ENCODE measurements at regions not wholly inside any gene's neighbourhood (a gene's known extent, or its start where the extent isn't known, plus 50 kb on each side); places are given as distances from the start of the nearest gene placed in this dataset.

GRCh38 chr7:84824057-84824651, 362.7 kb downstream of the SEMA3D start:
- CTCF ChIA-PET, result no interaction called here
- TF ChIP-seq HDGF (IDR thresholded peaks at IDR 0.05; ENCODE audit: borderline replicate concordance) (no peak), TARDBP (IDR thresholded peaks at IDR 0.05) (no peak), SUZ12 (IDR thresholded peaks at IDR 0.05) (no peak), ARNT (IDR thresholded peaks at IDR 0.05) (no peak), NFRKB (IDR thresholded peaks at IDR 0.05) (no peak), FOXA1 (IDR thresholded peaks at IDR 0.05) (no peak), FOXK2 (IDR thresholded peaks at IDR 0.05) (no peak), ZNF384 (IDR thresholded peaks at IDR 0.05) (no peak), BHLHE40 (IDR thresholded peaks at IDR 0.05; ENCODE audit: borderline replicate concordance) (no peak), FOXM1 (IDR thresholded peaks at IDR 0.05; ENCODE audit: borderline replicate concordance) (no peak), CTBP1 (IDR thresholded peaks at IDR 0.05; ENCODE audit: borderline replicate concordance) (no peak)
- POLR2A ChIA-PET, result no interaction called here
- DNase-seq (ENCODE audit: extremely low spot score), result no peak

- TF ChIP-seq ZNF384 (IDR thresholded peaks at IDR 0.05), result no peak
- no peak for TF ChIP-seq FOXA1 (IDR thresholded peaks at IDR 0.05)
- TF ChIP-seq NFRKB (IDR thresholded peaks at IDR 0.05), result no peak
- TF ChIP-seq FOXM1 (IDR thresholded peaks at IDR 0.05; ENCODE audit: borderline replicate concordance), result no peak
- no peak for TF ChIP-seq CTBP1 (IDR thresholded peaks at IDR 0.05; ENCODE audit: borderline replicate concordance)
- no peak for TF ChIP-seq BHLHE40 (IDR thresholded peaks at IDR 0.05; ENCODE audit: borderline replicate concordance)
- no peak for TF ChIP-seq PKNOX1 (IDR thresholded peaks at IDR 0.05)
- TF ChIP-seq SP1 (IDR thresholded peaks at IDR 0.05), result no peak
- no peak for TF ChIP-seq LEF1 (IDR thresholded peaks at IDR 0.05; ENCODE audit: borderline replicate concordance)
- TF ChIP-seq FOXK2 (IDR thresholded peaks at IDR 0.05), result no peak
- no peak for TF ChIP-seq SUZ12 (IDR thresholded peaks at IDR 0.05)
- TF ChIP-seq ARNT (IDR thresholded peaks at IDR 0.05), result no peak
- TF ChIP-seq L3MBTL2 (conservative IDR thresholded peaks at IDR 0.05), result no peak
- no peak for TF ChIP-seq TARDBP (IDR thresholded peaks at IDR 0.05)
- no peak for TF ChIP-seq HDGF (IDR thresholded peaks at IDR 0.05; ENCODE audit: borderline replicate concordance)
- TF ChIP-seq ELF4 (IDR thresholded peaks at IDR 0.05), result no peak
- DNase-seq (ENCODE audit: extremely low spot score), result no peak
- ChIA-PET CTCF (no interaction called here), POLR2A (no interaction called here)
These were observed 363.3 kb downstream of the SEMA3D start for GRCh38 chr7:84823530-84823929.

GRCh38 chr7:84822941-84823510, 363.8 kb downstream of the SEMA3D start:
- no peak for DNase-seq (ENCODE audit: extremely low spot score)
- ChIA-PET CTCF (no interaction called here), POLR2A (no interaction called here)
- no peak for TF ChIP-seq SP1 (IDR thresholded peaks at IDR 0.05)
- TF ChIP-seq ARNT (IDR thresholded peaks at IDR 0.05), result no peak
- no peak for TF ChIP-seq FOXA1 (IDR thresholded peaks at IDR 0.05)
- no peak for TF ChIP-seq SUZ12 (IDR thresholded peaks at IDR 0.05)
- no peak for TF ChIP-seq FOXK2 (IDR thresholded peaks at IDR 0.05)
- TF ChIP-seq HDGF (IDR thresholded peaks at IDR 0.05; ENCODE audit: borderline replicate concordance), result no peak
- TF ChIP-seq PKNOX1 (IDR thresholded peaks at IDR 0.05), result no peak
- TF ChIP-seq ELF4 (IDR thresholded peaks at IDR 0.05), result no peak
- no peak for TF ChIP-seq FOXM1 (IDR thresholded peaks at IDR 0.05; ENCODE audit: borderline replicate concordance)
- no peak for TF ChIP-seq CTBP1 (IDR thresholded peaks at IDR 0.05; ENCODE audit: borderline replicate concordance)
- TF ChIP-seq L3MBTL2 (conservative IDR thresholded peaks at IDR 0.05), result no peak

- TF ChIP-seq HDGF (IDR thresholded peaks at IDR 0.05; ENCODE audit: borderline replicate concordance) (no peak), ELF4 (IDR thresholded peaks at IDR 0.05) (no peak), LEF1 (IDR thresholded peaks at IDR 0.05; ENCODE audit: borderline replicate concordance) (no peak), FOXM1 (IDR thresholded peaks at IDR 0.05; ENCODE audit: borderline replicate concordance) (no peak), FOXA1 (IDR thresholded peaks at IDR 0.05) (no peak), ZNF384 (IDR thresholded peaks at IDR 0.05) (no peak)
- ChIA-PET CTCF (no interaction called here), POLR2A (no interaction called here)
- DNase-seq (ENCODE audit: extremely low spot score), result no peak
These were observed 365.0 kb downstream of the SEMA3D start for GRCh38 chr7:84821671-84822534.

GRCh38 chr7:84820481-84820880, 366.4 kb downstream of the SEMA3D start:
- no peak for DNase-seq (ENCODE audit: extremely low spot score)
- CTCF ChIA-PET, result no interaction called here
- POLR2A ChIA-PET, result no interaction called here
- TF ChIP-seq HDGF (IDR thresholded peaks at IDR 0.05; ENCODE audit: borderline replicate concordance) (no peak), TARDBP (IDR thresholded peaks at IDR 0.05) (no peak), ELF4 (IDR thresholded peaks at IDR 0.05) (no peak), PKNOX1 (IDR thresholded peaks at IDR 0.05) (no peak), SP1 (IDR thresholded peaks at IDR 0.05) (no peak), NFRKB (IDR thresholded peaks at IDR 0.05) (no peak), ZNF384 (IDR thresholded peaks at IDR 0.05) (no peak), FOXM1 (IDR thresholded peaks at IDR 0.05; ENCODE audit: borderline replicate concordance) (no peak), BHLHE40 (IDR thresholded peaks at IDR 0.05; ENCODE audit: borderline replicate concordance) (no peak), CTBP1 (IDR thresholded peaks at IDR 0.05; ENCODE audit: borderline replicate concordance) (no peak), L3MBTL2 (conservative IDR thresholded peaks at IDR 0.05) (no peak), ARNT (IDR thresholded peaks at IDR 0.05) (no peak), LEF1 (IDR thresholded peaks at IDR 0.05; ENCODE audit: borderline replicate concordance) (no peak), SUZ12 (IDR thresholded peaks at IDR 0.05) (no peak), FOXK2 (IDR thresholded peaks at IDR 0.05) (no peak), FOXA1 (IDR thresholded peaks at IDR 0.05) (no peak)

Measured in HEK293T (cell line).